ENCODE measurements at regions not wholly inside any gene's neighbourhood (a gene's known extent, or its start where the extent isn't known, plus 50 kb on each side); places are given as distances from the start of the nearest gene placed in this dataset.

DNA sequence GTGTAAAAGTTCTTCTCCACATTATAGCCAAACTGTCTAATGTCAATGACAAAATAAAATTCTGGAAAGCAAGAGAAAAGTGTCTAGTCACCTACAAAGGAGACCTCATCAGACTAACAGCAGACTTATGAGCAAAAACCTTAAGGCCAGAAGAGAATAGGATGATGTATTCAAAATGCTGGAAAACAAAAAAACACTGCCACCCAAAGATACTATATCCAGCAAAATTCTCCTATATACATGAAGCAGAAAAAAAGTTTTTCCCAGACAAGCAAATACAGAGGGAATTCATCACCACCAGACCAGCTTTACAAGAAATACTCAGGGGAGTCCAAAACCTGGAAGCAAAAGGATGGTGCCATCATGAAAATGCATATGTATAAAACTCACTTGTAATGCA, 755.6 kb upstream of the CITED2 start:
- Histone ChIP-seq H3F3A (ENCODE audit: insufficient read depth, low read depth) (no peaks in the 10 kb centered on the region), H3K9me2 (ENCODE audit: insufficient read depth) (no peaks in the 10 kb centered on the region), H3K36me3 (ENCODE audit: low read depth) (no peaks in the 10 kb centered on the region), H3K4me1 (replicated peaks; ENCODE audit: insufficient read depth) (no peaks in the 10 kb centered on the region), H3K79me2 (ENCODE audit: low read depth) (no peaks in the 10 kb centered on the region), H4K20me1 (ENCODE audit: insufficient read depth) (no peaks in the 10 kb centered on the region), H3K4me2 (no peak overlapping the region), H3K27me3 (ENCODE audit: insufficient read depth, low read depth) (no peaks in the 10 kb centered on the region), H3K9me3 (ENCODE audit: insufficient read depth, low read depth) (peaks cover 16% of the 10 kb centered on the region), H3K27ac (no peak overlapping the region), H2AFZ (no peak overlapping the region), H3K4me3 (no peak overlapping the region)
- ChIA-PET POLR2A (ENCODE audit: unreplicated experiment) (no interaction called here), CTCF (no interaction called here)
- TF ChIP-seq, protein P1, sequence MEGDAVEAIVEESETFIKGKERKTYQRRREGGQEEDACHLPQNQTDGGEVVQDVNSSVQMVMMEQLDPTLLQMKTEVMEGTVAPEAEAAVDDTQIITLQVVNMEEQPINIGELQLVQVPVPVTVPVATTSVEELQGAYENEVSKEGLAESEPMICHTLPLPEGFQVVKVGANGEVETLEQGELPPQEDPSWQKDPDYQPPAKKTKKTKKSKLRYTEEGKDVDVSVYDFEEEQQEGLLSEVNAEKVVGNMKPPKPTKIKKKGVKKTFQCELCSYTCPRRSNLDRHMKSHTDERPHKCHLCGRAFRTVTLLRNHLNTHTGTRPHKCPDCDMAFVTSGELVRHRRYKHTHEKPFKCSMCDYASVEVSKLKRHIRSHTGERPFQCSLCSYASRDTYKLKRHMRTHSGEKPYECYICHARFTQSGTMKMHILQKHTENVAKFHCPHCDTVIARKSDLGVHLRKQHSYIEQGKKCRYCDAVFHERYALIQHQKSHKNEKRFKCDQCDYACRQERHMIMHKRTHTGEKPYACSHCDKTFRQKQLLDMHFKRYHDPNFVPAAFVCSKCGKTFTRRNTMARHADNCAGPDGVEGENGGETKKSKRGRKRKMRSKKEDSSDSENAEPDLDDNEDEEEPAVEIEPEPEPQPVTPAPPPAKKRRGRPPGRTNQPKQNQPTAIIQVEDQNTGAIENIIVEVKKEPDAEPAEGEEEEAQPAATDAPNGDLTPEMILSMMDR (conservative IDR thresholded peaks at IDR 0.05) = no peak
- no peak for TF ChIP-seq EZH2 (IDR thresholded peaks at IDR 0.05; ENCODE audit: low read depth)
- DNase-seq = peak in 1 of 2 experiments; percentile 30
- intact Hi-C loops (cut with micrococcal nuclease; ENCODE audit: unreplicated experiment) = no loop called here
- BruUV-seq (replicated peaks) = no TSS peak

DNA sequence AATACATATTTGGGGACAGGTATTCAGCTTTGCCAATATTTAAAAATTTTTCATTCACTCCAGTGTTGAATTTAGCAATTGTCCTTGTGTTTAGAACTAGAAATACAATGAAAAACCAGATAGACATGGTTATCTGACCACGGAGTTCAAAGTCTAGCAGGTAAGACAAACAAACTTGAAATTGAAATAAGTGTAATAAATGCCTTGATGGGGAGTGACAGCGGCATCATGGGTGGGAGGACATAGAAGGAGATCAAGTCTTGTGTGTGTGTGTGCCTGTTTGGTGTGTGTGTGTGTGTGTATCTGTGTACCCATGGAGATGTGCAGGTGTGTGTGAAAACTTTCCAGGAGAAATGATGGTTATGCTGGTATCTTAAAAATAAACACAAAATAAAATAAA, 750.0 kb upstream of the CITED2 start:
- Histone ChIP-seq H2AFZ (no peak overlapping the region), H3K4me1 (replicated peaks; ENCODE audit: insufficient read depth) (no peaks in the 10 kb centered on the region), H3K27ac (no peak overlapping the region), H3K9me2 (ENCODE audit: insufficient read depth) (0 out of 2 replicates have a peak, but pooled peaks cover 8% of the 10 kb centered on the region), H3K27me3 (ENCODE audit: insufficient read depth, low read depth) (no peaks in the 10 kb centered on the region), H3K4me2 (no peak overlapping the region), H3K4me3 (no peak overlapping the region), H3K79me2 (ENCODE audit: low read depth) (no peaks in the 10 kb centered on the region), H3F3A (ENCODE audit: insufficient read depth, low read depth) (no peaks in the 10 kb centered on the region), H4K20me1 (ENCODE audit: insufficient read depth) (no peaks in the 10 kb centered on the region), H3K9me3 (ENCODE audit: insufficient read depth, low read depth) (peaks cover 11% of the 10 kb centered on the region; the same call in 1 of the 2 replicates), H3K36me3 (ENCODE audit: low read depth) (no peaks in the 10 kb centered on the region; the same call in 1 of the 2 replicates)
- CTCF ChIA-PET = no interaction called here
- no TSS peak for BruUV-seq (replicated peaks)
- intact Hi-C loops (cut with micrococcal nuclease; ENCODE audit: unreplicated experiment) = no loop called here
- DNase-seq = no peak
- TF ChIP-seq, protein P1 (conservative IDR thresholded peaks at IDR 0.05) = no peak
- no peak for TF ChIP-seq EZH2 (IDR thresholded peaks at IDR 0.05; ENCODE audit: low read depth)
- POLR2A ChIA-PET (ENCODE audit: unreplicated experiment) = no interaction called here

DNA sequence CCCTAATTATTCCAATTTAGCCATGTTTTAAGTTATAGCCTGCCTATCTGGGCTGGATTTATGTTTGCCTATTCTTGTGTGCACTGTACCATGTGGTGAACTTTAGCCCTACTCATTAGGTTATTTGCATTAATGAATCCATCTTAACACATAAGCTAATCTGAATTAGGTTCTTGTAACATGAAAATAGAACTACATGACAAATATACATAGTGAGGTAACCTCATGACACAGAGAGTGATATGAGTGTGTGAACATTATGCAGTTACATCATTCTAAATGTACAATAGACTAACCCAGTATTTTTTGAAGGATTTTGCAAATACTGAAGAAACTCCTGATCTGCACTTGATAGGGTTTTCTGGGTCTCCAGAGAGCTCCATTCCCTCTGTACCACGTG, 733.7 kb upstream of the CITED2 start:
- TF ChIP-seq, protein P1 (conservative IDR thresholded peaks at IDR 0.05) = no peak
- no peak for TF ChIP-seq EZH2 (IDR thresholded peaks at IDR 0.05; ENCODE audit: low read depth)
- Histone ChIP-seq H4K20me1 (ENCODE audit: insufficient read depth) (no peaks in the 10 kb centered on the region), H3K9me2 (ENCODE audit: insufficient read depth) (no peaks in the 10 kb centered on the region)

More for the DNA sequence above, 733.7 kb upstream of the CITED2 start:
- H3K9me3 ChIP-seq (ENCODE audit: insufficient read depth, low read depth) = no peaks in the 10 kb centered on the region
- no peaks in the 10 kb centered on the region for H3K36me3 ChIP-seq (ENCODE audit: low read depth)
- H3K4me2 ChIP-seq = no peak overlapping the region
- ChIA-PET POLR2A (ENCODE audit: unreplicated experiment) (no interaction called here), CTCF (no interaction called here)
- no TSS peak for BruUV-seq (replicated peaks)
- DNase-seq = no peak
- no peak overlapping the region for H2AFZ ChIP-seq
- no peaks in the 10 kb centered on the region for H3K4me1 ChIP-seq (replicated peaks; ENCODE audit: insufficient read depth)
- no peaks in the 10 kb centered on the region for H3F3A ChIP-seq (ENCODE audit: insufficient read depth, low read depth)
- no peak overlapping the region for H3K27ac ChIP-seq
- intact Hi-C loops (cut with micrococcal nuclease; ENCODE audit: unreplicated experiment) = no loop called here
- no peak overlapping the region for H3K4me3 ChIP-seq
- no peaks in the 10 kb centered on the region for H3K27me3 ChIP-seq (ENCODE audit: insufficient read depth, low read depth)
- H3K79me2 ChIP-seq (ENCODE audit: low read depth) = no peaks in the 10 kb centered on the region

All from PC-9 (cell line).